COLO668 (cell line): ENCODE measurements at regions not wholly inside any gene's neighbourhood (a gene's known extent, or its start where the extent isn't known, plus 50 kb on each side); places are given as distances from the start of the nearest gene placed in this dataset.
"Not testable (repeated sequence)": the region's sequence is repeated elsewhere in the genome, so short reads cannot be mapped to it uniquely, and the experiment has no call there.

Experiments
- DNase-seq: peaks from one replicate; lab custom pipeline; 2025; ENCODE audit not compliant: unreplicated experiment; lab: John Stamatoyannopoulos, UW

GRCh38 chrX:45524296-45524695 is 323.6 kb upstream of the DIPK2B start:
- DNase-seq = no peak

- DNase-seq = no peak
Observed at GRCh38 chrX:45518552-45518951, 317.9 kb upstream of the DIPK2B start.

GRCh38 chrX:45517090-45517973 is 316.7 kb upstream of the DIPK2B start:
- no peak for DNase-seq

GRCh38 chrX:45515262-45516215 is 314.9 kb upstream of the DIPK2B start:
- no peak for DNase-seq

- DNase-seq = no peak
Observed at GRCh38 chrX:45513042-45513441, 312.4 kb upstream of the DIPK2B start.

GRCh38 chrX:45508454-45508853 is 307.8 kb upstream of the DIPK2B start:
- DNase-seq = no peak

- no peak for DNase-seq
Observed at GRCh38 chrX:45506149-45506730, 305.6 kb upstream of the DIPK2B start.

GRCh38 chrX:45505214-45505613 is 304.5 kb upstream of the DIPK2B start:
- no peak for DNase-seq

- DNase-seq = not testable (repeated sequence)
Observed at GRCh38 chrX:45503787-45504362, 303.2 kb upstream of the DIPK2B start.

- DNase-seq = no peak
Observed at GRCh38 chrX:45502396-45502795, 301.7 kb upstream of the DIPK2B start.

GRCh38 chrX:45497290-45497689 is 296.6 kb upstream of the DIPK2B start:
- no peak for DNase-seq

- no peak for DNase-seq
Observed at GRCh38 chrX:45485719-45486118, 285.0 kb upstream of the DIPK2B start.

- no peak for DNase-seq
Observed at GRCh38 chrX:45479835-45480422, 279.3 kb upstream of the DIPK2B start.

- no peak for DNase-seq
Observed at GRCh38 chrX:45479196-45479834, 278.6 kb upstream of the DIPK2B start.

GRCh38 chrX:45472968-45473367 is 272.3 kb upstream of the DIPK2B start:
- no peak for DNase-seq

GRCh38 chrX:45467537-45467936 is 266.9 kb upstream of the DIPK2B start:
- DNase-seq = not testable (repeated sequence)

- DNase-seq = not testable (repeated sequence)
Observed at GRCh38 chrX:45455732-45456131, 255.1 kb upstream of the DIPK2B start.

GRCh38 chrX:45454290-45454689 is 253.6 kb upstream of the DIPK2B start:
- no peak for DNase-seq

- DNase-seq = no peak
Observed at GRCh38 chrX:45449982-45450381, 249.3 kb upstream of the DIPK2B start.

- DNase-seq = no peak
Observed at GRCh38 chrX:45447995-45448394, 247.3 kb upstream of the DIPK2B start.
